Astrocyte of the spinal cord (primary cell): ENCODE measurements at regions not wholly inside any gene's neighbourhood (a gene's known extent, or its start where the extent isn't known, plus 50 kb on each side); places are given as distances from the start of the nearest gene placed in this dataset.
"Not testable (repeated sequence)": the region's sequence is repeated elsewhere in the genome, so short reads cannot be mapped to it uniquely, and the experiment has no call there.

Experiments used
- DNase-seq: peaks from one replicate; pipeline ENCODE4 v3.0.0; 2011; ENCODE audit warnings: low read depth, low spot score
- H3K4me3 ChIP-seq: 2 replicates; pipeline ENCODE4 v1.5.1; 2011; ENCODE audit warnings: low read depth, mild to moderate bottlenecking, low read length, moderate library complexity
- in situ Hi-C: cut with HindIII; loops from 2 replicates; pipeline ENCODE4 v1.10.0; 2017; ENCODE audit warnings: low sequenced_read_pairs
- TF ChIP-seq, protein P1 (sequence below): IDR thresholded peaks from 2 replicates; pipeline ENCODE4 v1.5.1; 2012; ENCODE audit warnings: low read depth, mild to moderate bottlenecking, low read length, inconsistent platforms

GRCh38 chr19:30113186-30113585, 171.1 kb downstream of the URI1 start:
- TF ChIP-seq, protein P1, sequence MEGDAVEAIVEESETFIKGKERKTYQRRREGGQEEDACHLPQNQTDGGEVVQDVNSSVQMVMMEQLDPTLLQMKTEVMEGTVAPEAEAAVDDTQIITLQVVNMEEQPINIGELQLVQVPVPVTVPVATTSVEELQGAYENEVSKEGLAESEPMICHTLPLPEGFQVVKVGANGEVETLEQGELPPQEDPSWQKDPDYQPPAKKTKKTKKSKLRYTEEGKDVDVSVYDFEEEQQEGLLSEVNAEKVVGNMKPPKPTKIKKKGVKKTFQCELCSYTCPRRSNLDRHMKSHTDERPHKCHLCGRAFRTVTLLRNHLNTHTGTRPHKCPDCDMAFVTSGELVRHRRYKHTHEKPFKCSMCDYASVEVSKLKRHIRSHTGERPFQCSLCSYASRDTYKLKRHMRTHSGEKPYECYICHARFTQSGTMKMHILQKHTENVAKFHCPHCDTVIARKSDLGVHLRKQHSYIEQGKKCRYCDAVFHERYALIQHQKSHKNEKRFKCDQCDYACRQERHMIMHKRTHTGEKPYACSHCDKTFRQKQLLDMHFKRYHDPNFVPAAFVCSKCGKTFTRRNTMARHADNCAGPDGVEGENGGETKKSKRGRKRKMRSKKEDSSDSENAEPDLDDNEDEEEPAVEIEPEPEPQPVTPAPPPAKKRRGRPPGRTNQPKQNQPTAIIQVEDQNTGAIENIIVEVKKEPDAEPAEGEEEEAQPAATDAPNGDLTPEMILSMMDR, result no peak
- H3K4me3 ChIP-seq, result no peak overlapping the region
- in situ Hi-C loops, result no loop called here
- no peak for DNase-seq

- DNase-seq, H3K4me3 ChIP-seq, in situ Hi-C loops: not testable (repeated sequence)
Measured at GRCh38 chr19:30114095-30114494, 172.1 kb downstream of the URI1 start.

DNA sequence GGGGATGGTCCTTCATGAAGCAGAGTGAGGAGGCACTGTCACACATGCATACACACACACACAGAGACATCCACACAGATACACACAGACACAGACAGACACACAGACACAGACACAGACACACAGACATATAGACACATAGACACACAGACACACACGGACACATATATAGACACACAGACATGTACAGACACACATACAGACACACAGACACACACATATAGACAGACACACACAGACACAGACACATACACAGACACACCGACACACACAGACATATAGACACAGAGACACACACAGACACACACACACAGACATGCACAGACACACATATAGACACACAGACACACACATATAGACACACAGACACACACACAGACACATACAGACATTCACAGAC, 173.9 kb downstream of the URI1 start:
- in situ Hi-C loops, result no loop called here
- TF ChIP-seq, protein P1, result no peak
- H3K4me3 ChIP-seq, result no peak overlapping the region
- DNase-seq, result no peak

- TF ChIP-seq, protein P1, result no peak
- DNase-seq, result no peak
- in situ Hi-C loops, result no loop called here
- no peak overlapping the region for H3K4me3 ChIP-seq
Measured at GRCh38 chr19:30116530-30116929, 174.5 kb downstream of the URI1 start.

DNA sequence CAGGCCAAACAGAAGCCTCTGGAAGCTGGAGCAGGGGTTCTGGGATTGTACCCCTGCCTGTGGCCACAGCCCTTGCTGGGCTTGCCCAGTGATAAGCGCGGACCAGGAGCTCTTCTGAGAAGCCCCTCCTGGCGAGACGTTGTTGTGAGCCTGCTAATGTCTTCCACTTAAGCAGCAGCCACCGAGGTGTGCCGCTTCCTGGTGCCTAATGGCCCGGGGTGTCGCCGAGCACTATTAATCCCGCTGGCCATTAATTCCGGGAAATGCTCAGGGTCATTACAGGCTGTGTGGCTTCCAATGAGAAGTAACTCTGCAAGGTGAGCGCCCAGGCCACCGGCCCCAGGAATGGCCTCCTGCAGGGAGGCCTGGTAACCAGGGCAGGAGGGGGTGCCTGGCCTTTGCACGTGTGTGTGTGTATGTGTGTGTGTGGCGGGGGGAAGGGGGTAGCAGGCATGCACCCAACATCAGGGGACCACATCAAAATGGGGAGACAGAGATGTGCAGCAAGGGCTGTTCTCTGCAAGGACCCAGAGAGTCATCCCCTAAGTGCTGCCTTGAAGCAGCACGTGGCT, 175.0 kb downstream of the URI1 start:
- TF ChIP-seq, protein P1, result no peak
- in situ Hi-C loops, result no loop called here
- H3K4me3 ChIP-seq, result no peak overlapping the region
- no peak for DNase-seq

DNA sequence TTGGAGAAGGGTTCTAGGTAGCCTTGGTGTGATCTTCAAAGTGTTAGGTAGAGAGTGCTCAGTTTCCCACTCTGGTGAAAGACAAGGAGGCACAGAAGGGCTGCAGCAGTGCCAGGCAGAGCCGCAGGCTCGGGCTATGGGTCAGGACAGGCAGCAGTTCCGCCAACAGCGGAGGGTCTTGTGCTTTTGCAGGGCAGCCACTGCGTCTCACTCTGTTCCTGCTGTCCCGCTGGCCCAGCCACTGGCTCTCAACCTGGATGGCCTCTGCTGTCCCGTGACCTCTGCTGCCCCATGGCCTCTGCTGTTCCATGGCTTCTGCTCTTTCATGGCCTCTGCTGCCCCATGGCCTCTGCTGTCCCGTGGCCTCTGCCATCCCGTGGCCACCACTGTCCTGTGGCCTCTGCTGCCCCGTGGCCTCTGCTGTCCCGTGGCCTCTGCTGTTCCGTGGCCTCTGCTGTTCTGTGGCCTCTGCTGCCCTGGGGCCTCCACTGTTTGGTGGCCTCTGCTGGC, 175.7 kb downstream of the URI1 start:
- H3K4me3 ChIP-seq, result no peak overlapping the region
- in situ Hi-C loops, result no loop called here
- DNase-seq, result no peak
- TF ChIP-seq, protein P1, result no peak

DNA sequence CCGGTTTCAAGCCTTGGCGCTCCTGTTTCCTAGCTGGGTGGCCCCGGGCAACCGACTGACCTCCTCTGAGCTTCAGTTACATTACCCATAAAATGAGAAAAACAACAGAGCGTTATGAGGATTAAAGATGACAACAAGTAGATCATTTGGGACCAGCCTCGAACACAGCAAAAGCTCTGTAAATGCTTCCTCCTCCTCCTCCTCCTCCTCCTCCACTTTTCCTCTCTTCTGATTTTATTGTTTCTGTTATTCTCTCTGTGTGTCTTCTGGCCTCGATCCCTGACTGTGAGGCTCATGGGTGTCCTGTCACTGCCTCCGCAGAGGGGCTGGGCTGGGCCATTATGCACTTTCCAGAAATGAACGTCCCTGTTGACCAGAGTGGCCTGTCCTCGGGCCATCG, 176.2 kb downstream of the URI1 start:
- in situ Hi-C loops, result no loop called here
- DNase-seq, result no peak
- H3K4me3 ChIP-seq, result no peak overlapping the region
- TF ChIP-seq, protein P1, result no peak
